ENCODE measurements at regions not wholly inside any gene's neighbourhood (a gene's known extent, or its start where the extent isn't known, plus 50 kb on each side); places are given as distances from the start of the nearest gene placed in this dataset.

DNA sequence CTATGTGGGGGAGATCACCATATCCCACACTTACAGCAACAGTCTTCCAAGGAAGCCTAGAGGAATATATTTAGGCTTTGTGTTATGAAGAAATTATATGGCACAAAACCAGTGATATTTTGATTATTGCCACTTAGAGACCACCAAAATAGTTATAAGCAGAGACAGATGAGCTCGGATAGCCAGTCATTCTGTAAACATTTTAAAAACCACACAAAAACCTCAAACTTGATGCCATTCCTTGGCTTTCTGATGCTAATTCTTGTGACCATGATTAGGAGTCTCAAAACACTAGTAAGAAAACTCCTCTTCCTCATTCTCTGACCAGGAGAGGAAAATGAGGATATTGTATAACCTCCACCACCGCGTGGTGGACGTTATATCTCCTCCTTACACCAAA, 496.4 kb downstream of the FOXO1 start:
- POLR2A ChIA-PET: no interaction called here
- Histone ChIP-seq H3K9me3 (ENCODE audit: control insufficient read depth, insufficient read depth, low read length) (no peaks in the 10 kb centered on the region; the same call in 1 of the 2 replicates), H3K27ac (ENCODE audit: low read depth, low read length) (no peak overlapping the region), H3K4me3 (ENCODE audit: low read depth, low read length) (no peak overlapping the region), H3K27me3 (ENCODE audit: control insufficient read depth, insufficient read depth, low read length) (peaks cover 10% of the 10 kb centered on the region)
- TF ChIP-seq, protein P1, sequence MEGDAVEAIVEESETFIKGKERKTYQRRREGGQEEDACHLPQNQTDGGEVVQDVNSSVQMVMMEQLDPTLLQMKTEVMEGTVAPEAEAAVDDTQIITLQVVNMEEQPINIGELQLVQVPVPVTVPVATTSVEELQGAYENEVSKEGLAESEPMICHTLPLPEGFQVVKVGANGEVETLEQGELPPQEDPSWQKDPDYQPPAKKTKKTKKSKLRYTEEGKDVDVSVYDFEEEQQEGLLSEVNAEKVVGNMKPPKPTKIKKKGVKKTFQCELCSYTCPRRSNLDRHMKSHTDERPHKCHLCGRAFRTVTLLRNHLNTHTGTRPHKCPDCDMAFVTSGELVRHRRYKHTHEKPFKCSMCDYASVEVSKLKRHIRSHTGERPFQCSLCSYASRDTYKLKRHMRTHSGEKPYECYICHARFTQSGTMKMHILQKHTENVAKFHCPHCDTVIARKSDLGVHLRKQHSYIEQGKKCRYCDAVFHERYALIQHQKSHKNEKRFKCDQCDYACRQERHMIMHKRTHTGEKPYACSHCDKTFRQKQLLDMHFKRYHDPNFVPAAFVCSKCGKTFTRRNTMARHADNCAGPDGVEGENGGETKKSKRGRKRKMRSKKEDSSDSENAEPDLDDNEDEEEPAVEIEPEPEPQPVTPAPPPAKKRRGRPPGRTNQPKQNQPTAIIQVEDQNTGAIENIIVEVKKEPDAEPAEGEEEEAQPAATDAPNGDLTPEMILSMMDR (IDR thresholded peaks at IDR 0.05; ENCODE audit: low read depth, low read length): no peak
- no peak for DNase-seq (ENCODE audit: low read depth, low spot score)
- CTCF ChIA-PET: no interaction called here

DNA sequence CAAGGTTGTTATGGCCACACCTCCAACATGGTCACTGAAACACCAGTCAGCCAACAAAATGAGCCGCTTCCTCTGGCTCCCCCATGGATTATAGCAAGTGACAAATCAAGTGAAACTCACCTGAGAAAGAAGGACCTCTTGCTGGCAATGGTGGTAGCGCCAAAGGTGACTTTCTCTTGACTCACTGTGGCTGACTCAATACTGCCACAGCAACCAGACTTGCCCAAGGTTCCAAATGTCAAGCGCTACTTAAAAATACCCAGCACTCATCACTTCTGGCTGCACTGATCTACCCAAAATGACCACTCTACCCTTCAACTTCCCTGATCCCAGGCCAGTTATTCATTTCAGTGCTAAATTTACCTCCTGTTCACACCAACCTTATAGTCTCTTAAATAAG, 495.5 kb downstream of the FOXO1 start:
- no peak overlapping the region for H3K27ac ChIP-seq (ENCODE audit: low read depth, low read length)
- H3K9me3 ChIP-seq (ENCODE audit: control insufficient read depth, insufficient read depth, low read length): no peaks in the 10 kb centered on the region; the same call in 1 of the 2 replicates
- CTCF ChIA-PET: no interaction called here
- no peak overlapping the region for H3K4me3 ChIP-seq (ENCODE audit: low read depth, low read length)
- TF ChIP-seq, protein P1 (IDR thresholded peaks at IDR 0.05; ENCODE audit: low read depth, low read length): no peak
- peaks cover 10% of the 10 kb centered on the region for H3K27me3 ChIP-seq (ENCODE audit: control insufficient read depth, insufficient read depth, low read length)
- no peak for DNase-seq (ENCODE audit: low read depth, low spot score)
- POLR2A ChIA-PET: no interaction called here

DNA sequence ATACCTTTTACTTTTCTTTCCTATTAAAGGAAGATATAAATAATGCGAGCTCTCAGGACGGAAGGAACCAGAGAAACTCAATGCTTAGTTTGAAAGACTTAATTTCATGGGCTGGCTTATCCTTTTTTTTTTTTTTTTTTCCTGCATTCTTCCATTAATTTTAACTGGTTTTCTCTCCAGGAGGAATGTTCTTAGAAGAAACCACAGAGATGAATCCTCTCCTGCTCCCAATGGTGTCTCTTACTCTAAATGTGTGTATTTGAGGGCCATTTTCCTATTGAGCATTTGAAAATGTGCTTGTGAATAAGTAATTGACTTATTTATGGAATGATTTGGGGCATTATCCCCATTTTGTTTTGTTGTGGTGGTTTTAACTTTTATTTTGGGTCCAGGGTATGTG, 494.9 kb downstream of the FOXO1 start:
- no peaks in the 10 kb centered on the region; the same call in 1 of the 2 replicates for H3K9me3 ChIP-seq (ENCODE audit: control insufficient read depth, insufficient read depth, low read length)
- POLR2A ChIA-PET: no interaction called here

DNA sequence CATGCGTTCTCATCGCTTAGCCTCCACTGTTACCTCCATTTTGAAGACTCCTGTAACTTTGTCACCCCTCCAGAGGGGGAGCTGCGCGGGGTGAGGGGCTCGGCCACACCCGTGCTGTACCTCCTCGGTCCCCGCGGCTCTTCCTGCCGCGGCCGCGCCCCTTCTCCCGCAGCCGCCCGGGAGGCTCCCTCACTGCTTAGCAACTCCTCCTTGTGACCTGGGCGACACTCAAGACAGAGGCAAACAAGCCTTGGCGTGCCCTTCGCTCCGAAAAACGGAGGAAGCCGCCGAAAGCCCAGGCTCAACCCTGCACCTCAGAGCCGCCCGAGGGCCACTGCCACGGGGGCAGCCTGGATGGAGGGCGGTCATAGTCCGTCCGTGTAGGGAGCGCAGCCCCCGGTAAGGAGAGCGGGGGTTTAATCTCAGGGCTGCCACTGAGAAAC, 494.3 kb downstream of the FOXO1 start:
- H3K4me3 ChIP-seq (ENCODE audit: low read depth, low read length): no peak overlapping the region
- POLR2A ChIA-PET: no interaction called here
- TF ChIP-seq, protein P1 (IDR thresholded peaks at IDR 0.05; ENCODE audit: low read depth, low read length): no peak
- no peaks in the 10 kb centered on the region; the same call in 1 of the 2 replicates for H3K9me3 ChIP-seq (ENCODE audit: control insufficient read depth, insufficient read depth, low read length)
- CTCF ChIA-PET: no interaction called here
- H3K27me3 ChIP-seq (ENCODE audit: control insufficient read depth, insufficient read depth, low read length): peaks cover 8% of the 10 kb centered on the region
- DNase-seq (ENCODE audit: low read depth, low spot score): no peak
- H3K27ac ChIP-seq (ENCODE audit: low read depth, low read length): no peak overlapping the region

More for the DNA sequence above, 494.9 kb downstream of the FOXO1 start:
- DNase-seq (ENCODE audit: low read depth, low spot score): no peak
- Histone ChIP-seq H3K27me3 (ENCODE audit: control insufficient read depth, insufficient read depth, low read length) (peaks cover 8% of the 10 kb centered on the region), H3K4me3 (ENCODE audit: low read depth, low read length) (no peak overlapping the region), H3K27ac (ENCODE audit: low read depth, low read length) (no peak overlapping the region)
- CTCF ChIA-PET: no interaction called here
- TF ChIP-seq, protein P1 (IDR thresholded peaks at IDR 0.05; ENCODE audit: low read depth, low read length): no peak

DNA sequence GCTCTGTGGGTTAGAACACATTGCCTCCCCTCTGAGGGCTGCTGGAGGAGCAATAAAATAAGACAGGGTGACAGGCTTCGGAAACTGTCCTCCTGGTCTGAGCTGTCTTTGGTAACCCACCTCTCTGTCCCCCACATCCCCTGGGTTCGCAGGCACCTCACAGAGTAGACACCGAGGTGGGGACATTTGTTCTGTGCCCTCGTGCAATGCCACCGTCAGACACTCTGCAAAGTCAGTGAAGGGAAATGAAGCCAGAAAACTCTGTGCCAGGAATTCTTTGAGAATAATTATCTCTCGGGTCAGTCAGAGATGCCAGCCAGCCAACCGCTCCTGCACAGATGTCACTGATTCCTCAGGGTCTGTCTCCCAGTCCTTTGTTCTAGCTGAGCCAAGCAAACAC, 493.6 kb downstream of the FOXO1 start:
- DNase-seq (ENCODE audit: low read depth, low spot score): no peak
- ChIA-PET CTCF (no interaction called here), POLR2A (no interaction called here)
- H3K4me3 ChIP-seq (ENCODE audit: low read depth, low read length): no peak overlapping the region
- TF ChIP-seq, protein P1 (IDR thresholded peaks at IDR 0.05; ENCODE audit: low read depth, low read length): no peak
- H3K27ac ChIP-seq (ENCODE audit: low read depth, low read length): no peak overlapping the region
- peaks cover 8% of the 10 kb centered on the region for H3K27me3 ChIP-seq (ENCODE audit: control insufficient read depth, insufficient read depth, low read length)
- H3K9me3 ChIP-seq (ENCODE audit: control insufficient read depth, insufficient read depth, low read length): no peaks in the 10 kb centered on the region; the same call in 1 of the 2 replicates

All from AG04450 (cell line).